AG04449 (cell line): ENCODE measurements at regions not wholly inside any gene's neighbourhood (a gene's known extent, or its start where the extent isn't known, plus 50 kb on each side); places are given as distances from the start of the nearest gene placed in this dataset.
A peak's percentile ranks its signal among the peaks of the same experiment; 100 is the strongest.

Experiments used
- CTCF ChIA-PET: fragments of 350-600 bp; formaldehyde crosslinking; extraction: SDS; loops from one replicate; lab custom pipeline; 2021; ENCODE audit warnings: antibody characterized with exemption; lab: Yijun Ruan, JAX
- POLR2A ChIA-PET: fragments of 400-600, 350-600 bp; formaldehyde crosslinking; extraction: SDS; loops from one replicate; lab custom pipeline; 2020; ENCODE audit warnings: antibody characterized with exemption, inconsistent platforms; lab: Yijun Ruan, JAX
- DNase-seq: peaks from one replicate; pipeline ENCODE4 v3.0.0-alpha.2; 2010; ENCODE audit warnings: low read depth, low spot score
- H3K4me3 ChIP-seq: 2 replicates; pipeline ENCODE4 v1.5.1; 2011; ENCODE audit warnings: low read depth, mild to moderate bottlenecking, control low read depth, low read length
- CTCF ChIP-seq: IDR thresholded peaks from one replicate; pipeline ENCODE4 v1.5.1; 2011; ENCODE audit warnings: mild to moderate bottlenecking, moderate library complexity, low read length, control low read depth, inconsistent platforms; ENCODE audit not compliant: insufficient read depth; ENCODE audit errors: missing control alignments

GRCh38 chr14:65287264-65288131, 125.0 kb upstream of the FUT8 start:
- DNase-seq = no peak
- CTCF ChIA-PET = interaction anchor here (0.9 to 1.1 kb wide), 2 partner anchors 13 to 34 kb away, joined by 3 read pairs; no protein-coding TSS in a partner anchor
- POLR2A ChIA-PET = interaction anchor here (1.1 kb wide), 1 partner anchor 124 kb away, joined by 3 read pairs; no protein-coding TSS in a partner anchor
- no peak overlapping the region for H3K4me3 ChIP-seq
- TF ChIP-seq CTCF = no peak

GRCh38 chr14:65290830-65291229, 121.7 kb upstream of the FUT8 start:
- ChIA-PET CTCF (no interaction called here), POLR2A (interaction anchor here (1.0 kb wide), 1 partner anchor 8 kb away, joined by 3 read pairs; no protein-coding TSS in a partner anchor)
- peak; percentile 65 for DNase-seq
- no peak overlapping the region for H3K4me3 ChIP-seq
- TF ChIP-seq CTCF = no peak

GRCh38 chr14:65291531-65291930, 121.0 kb upstream of the FUT8 start:
- ChIA-PET CTCF (interaction anchor here (1.2 kb wide), 1 partner anchor 69 kb away, joined by 3 read pairs; no protein-coding TSS in a partner anchor), POLR2A (interaction anchor here (1.0 kb wide), 1 partner anchor 9 kb away, joined by 3 read pairs; no protein-coding TSS in a partner anchor)
- no peak for TF ChIP-seq CTCF
- DNase-seq = no peak
- H3K4me3 ChIP-seq = no peak overlapping the region

DNA sequence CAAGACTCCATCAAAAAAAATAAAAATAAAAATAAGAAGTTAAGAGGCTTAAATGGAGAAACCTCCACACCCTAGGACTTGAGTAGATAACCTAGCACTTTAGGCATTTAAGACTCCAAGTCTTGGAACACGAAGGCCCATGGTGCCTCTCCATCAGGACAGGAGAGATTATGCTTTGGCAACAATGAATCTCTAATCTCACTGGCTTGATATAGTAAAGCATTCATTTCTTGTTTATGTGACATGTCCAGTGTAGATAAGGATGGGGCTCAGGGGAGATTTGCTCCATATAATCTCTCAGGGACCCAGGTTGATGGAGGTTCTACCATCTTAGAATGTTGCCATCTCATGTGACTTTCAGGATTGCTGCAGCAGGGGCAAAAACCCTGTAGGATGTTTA, 117.7 kb upstream of the FUT8 start:
- CTCF ChIA-PET = interaction anchor here (0.9 to 1.1 kb wide), 3 partner anchors 10 to 531 kb away, joined by 3 read pairs; no protein-coding TSS in a partner anchor

DNA sequence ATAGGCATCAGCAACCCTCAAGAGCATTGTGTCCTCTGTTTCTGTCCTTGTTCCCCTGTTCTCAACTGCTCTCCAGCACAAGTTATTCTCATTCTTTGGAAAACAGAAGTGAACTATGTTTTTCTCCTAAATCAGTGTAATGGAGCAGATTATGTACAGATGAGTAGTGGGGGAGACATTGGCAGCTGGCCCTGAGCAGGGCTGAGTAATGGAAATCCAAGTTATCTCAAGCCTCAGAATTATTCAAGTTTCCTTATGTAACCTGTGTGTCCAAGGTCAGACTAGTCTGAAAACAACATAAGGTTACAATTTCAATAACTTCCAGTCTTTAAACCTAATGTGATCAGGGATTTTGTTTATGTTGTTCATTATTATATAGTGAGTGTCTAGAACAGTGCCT, 116.1 kb upstream of the FUT8 start:
- no peak for TF ChIP-seq CTCF
- no peak overlapping the region for H3K4me3 ChIP-seq
- CTCF ChIA-PET = no interaction called here
- DNase-seq = no peak
- POLR2A ChIA-PET = interaction anchor here (0.7 kb wide), 1 partner anchor 25 kb away, joined by 3 read pairs; no protein-coding TSS in a partner anchor

More for the DNA sequence above, 117.7 kb upstream of the FUT8 start:
- TF ChIP-seq CTCF = no peak
- POLR2A ChIA-PET = no interaction called here
- DNase-seq = no peak
- no peak overlapping the region for H3K4me3 ChIP-seq

GRCh38 chr14:65296876-65297275, 115.7 kb upstream of the FUT8 start:
- no peak overlapping the region for H3K4me3 ChIP-seq
- POLR2A ChIA-PET = no interaction called here
- CTCF ChIA-PET = no interaction called here
- no peak for TF ChIP-seq CTCF
- DNase-seq = no peak
